ENCODE measurements at regions not wholly inside any gene's neighbourhood (a gene's known extent, or its start where the extent isn't known, plus 50 kb on each side); places are given as distances from the start of the nearest gene placed in this dataset.

DNA sequence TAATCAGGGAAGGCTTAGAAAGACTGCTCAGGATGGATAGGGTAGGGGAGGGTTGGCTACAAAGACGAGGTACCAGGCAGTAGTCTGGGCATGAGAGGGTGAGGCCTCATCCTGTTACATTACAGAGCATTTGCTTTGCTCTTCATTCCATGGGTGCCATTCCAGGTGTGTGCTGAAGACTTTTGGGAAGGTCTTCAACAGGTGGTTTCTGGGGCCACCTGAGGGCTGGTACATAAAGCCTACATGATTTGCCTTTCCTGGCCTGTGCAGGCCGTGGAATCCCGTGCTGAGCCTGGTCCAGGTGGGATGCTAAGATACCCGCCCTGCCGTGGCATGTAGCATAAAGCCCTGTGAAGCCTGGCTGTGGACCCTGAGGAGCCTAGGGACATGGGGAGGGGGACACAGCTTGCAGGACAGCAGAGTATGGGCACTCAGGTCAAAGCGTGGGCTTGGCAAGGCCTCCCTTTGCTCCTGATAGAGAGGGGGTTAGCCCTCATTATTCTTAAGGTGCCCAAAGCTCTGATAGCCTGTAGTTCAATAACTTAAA, 55.6 kb upstream of the ZNF536 start:
- Mint-ChIP-seq H3K27me3 (ENCODE audit: unreplicated experiment) (peaks cover 1% of the 10 kb centered on the region), H3K9me3 (ENCODE audit: unreplicated experiment) (no peaks in the 10 kb centered on the region), H3K4me1 (ENCODE audit: unreplicated experiment) (no peaks in the 10 kb centered on the region), H3K27ac (ENCODE audit: unreplicated experiment) (no peak overlapping the region), H3K4me3 (ENCODE audit: unreplicated experiment) (no peak overlapping the region), H3K36me3 (ENCODE audit: low read depth, unreplicated experiment) (no peaks in the 10 kb centered on the region)
- TF ChIP-seq, protein P1, sequence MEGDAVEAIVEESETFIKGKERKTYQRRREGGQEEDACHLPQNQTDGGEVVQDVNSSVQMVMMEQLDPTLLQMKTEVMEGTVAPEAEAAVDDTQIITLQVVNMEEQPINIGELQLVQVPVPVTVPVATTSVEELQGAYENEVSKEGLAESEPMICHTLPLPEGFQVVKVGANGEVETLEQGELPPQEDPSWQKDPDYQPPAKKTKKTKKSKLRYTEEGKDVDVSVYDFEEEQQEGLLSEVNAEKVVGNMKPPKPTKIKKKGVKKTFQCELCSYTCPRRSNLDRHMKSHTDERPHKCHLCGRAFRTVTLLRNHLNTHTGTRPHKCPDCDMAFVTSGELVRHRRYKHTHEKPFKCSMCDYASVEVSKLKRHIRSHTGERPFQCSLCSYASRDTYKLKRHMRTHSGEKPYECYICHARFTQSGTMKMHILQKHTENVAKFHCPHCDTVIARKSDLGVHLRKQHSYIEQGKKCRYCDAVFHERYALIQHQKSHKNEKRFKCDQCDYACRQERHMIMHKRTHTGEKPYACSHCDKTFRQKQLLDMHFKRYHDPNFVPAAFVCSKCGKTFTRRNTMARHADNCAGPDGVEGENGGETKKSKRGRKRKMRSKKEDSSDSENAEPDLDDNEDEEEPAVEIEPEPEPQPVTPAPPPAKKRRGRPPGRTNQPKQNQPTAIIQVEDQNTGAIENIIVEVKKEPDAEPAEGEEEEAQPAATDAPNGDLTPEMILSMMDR (IDR thresholded peaks at IDR 0.05; ENCODE audit: unreplicated experiment): no peak
- no peak for DNase-seq (ENCODE audit: low spot score)

DNA sequence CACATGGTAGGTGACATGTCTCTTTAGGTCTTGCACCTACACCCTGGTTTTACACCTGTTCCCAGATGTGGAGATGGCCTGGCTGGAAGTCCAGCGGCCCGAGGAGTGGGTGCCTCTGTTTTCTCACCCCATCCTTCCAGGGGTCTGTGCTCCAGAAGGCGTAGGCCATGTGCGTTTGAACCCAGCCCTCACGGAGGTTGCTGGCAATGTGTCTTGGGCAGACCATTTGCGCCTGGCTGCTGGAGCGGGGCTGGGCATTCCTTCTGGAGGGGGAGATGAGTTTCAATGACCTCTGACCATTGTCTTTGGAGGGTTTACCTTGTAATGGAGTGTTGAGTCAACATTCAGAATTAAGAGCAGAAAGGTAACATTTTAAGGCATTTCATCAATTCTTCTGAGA, 54.8 kb upstream of the ZNF536 start:
- H3K4me1 Mint-ChIP-seq (ENCODE audit: unreplicated experiment): peaks cover 3% of the 10 kb centered on the region
- no peaks in the 10 kb centered on the region for H3K9me3 Mint-ChIP-seq (ENCODE audit: unreplicated experiment)
- TF ChIP-seq, protein P1 (IDR thresholded peaks at IDR 0.05; ENCODE audit: unreplicated experiment): no peak
- no peak for DNase-seq (ENCODE audit: low spot score)
- H3K27ac Mint-ChIP-seq (ENCODE audit: unreplicated experiment): no peak overlapping the region
- no peaks in the 10 kb centered on the region for H3K36me3 Mint-ChIP-seq (ENCODE audit: low read depth, unreplicated experiment)
- peaks cover 1% of the 10 kb centered on the region for H3K27me3 Mint-ChIP-seq (ENCODE audit: unreplicated experiment)
- no peak overlapping the region for H3K4me3 Mint-ChIP-seq (ENCODE audit: unreplicated experiment)

DNA sequence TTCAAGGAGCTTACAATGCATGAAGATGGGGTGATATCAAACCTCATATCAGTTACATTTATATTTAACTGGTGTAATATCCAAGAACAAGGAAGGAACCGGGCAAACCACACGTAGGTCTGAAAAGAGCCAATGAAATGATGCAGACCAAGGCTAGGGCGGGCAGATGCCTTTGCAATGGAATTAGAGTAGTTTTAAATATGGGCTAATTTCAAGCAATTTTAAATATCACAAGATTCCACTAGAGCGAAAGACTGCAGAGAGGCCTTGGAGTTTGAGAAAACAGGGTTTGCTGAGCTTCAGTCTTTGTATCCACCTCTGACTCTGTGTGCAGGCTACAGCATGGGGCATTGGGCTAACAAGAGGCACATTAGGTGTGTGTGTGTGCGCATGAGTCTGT, 53.9 kb upstream of the ZNF536 start:
- TF ChIP-seq, protein P1 (IDR thresholded peaks at IDR 0.05; ENCODE audit: unreplicated experiment): no peak
- Mint-ChIP-seq H3K27ac (ENCODE audit: unreplicated experiment) (no peak overlapping the region), H3K4me1 (ENCODE audit: unreplicated experiment) (peaks cover 11% of the 10 kb centered on the region), H3K4me3 (ENCODE audit: unreplicated experiment) (no peak overlapping the region), H3K27me3 (ENCODE audit: unreplicated experiment) (peaks cover 1% of the 10 kb centered on the region), H3K36me3 (ENCODE audit: low read depth, unreplicated experiment) (no peaks in the 10 kb centered on the region), H3K9me3 (ENCODE audit: unreplicated experiment) (no peaks in the 10 kb centered on the region)
- no peak for DNase-seq (ENCODE audit: low spot score)

DNA sequence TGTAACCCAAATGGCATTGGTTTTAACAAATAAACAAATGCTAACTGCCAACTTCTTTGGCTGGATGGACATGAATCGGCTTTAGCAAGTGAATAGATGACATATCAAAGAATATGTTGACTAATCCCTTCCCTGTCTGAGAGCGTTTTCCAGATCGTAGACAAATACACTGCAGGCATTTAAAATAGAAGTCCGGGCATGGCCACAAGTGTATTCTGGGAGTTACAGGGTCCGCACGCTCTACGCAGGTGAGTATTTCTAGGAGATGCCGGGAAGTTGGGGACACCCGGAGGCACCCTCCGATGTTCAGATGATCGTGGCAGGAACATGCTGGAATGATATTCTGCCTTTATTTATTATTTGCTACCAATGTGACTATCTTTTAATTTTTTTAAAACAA, 53.2 kb upstream of the ZNF536 start:
- Mint-ChIP-seq H3K27me3 (ENCODE audit: unreplicated experiment) (peaks cover 1% of the 10 kb centered on the region), H3K9me3 (ENCODE audit: unreplicated experiment) (no peaks in the 10 kb centered on the region), H3K4me3 (ENCODE audit: unreplicated experiment) (no peak overlapping the region), H3K36me3 (ENCODE audit: low read depth, unreplicated experiment) (peaks cover under 1% of the 10 kb centered on the region), H3K4me1 (ENCODE audit: unreplicated experiment) (peaks cover 11% of the 10 kb centered on the region), H3K27ac (ENCODE audit: unreplicated experiment) (no peak overlapping the region)
- DNase-seq (ENCODE audit: low spot score): no peak
- TF ChIP-seq, protein P1 (IDR thresholded peaks at IDR 0.05; ENCODE audit: unreplicated experiment): no peak

DNA sequence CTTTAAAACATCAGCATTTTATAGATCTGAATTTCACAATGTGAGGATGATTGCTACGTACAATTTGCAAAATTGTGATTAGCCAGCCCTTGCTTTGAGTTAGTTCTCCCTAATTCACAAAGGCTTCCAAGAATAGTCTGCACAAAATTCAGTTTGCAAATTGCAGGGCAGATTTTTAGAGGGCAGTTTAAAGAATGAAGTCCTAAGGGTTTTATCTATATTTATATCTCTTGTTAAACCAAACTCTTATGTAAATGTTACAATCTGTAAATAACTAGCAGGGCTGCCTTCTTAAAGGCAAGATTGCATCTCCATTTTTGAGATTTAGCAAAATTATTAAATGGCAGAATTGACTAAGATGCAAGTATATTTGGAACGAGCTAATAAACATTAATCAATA, 52.8 kb upstream of the ZNF536 start:
- Mint-ChIP-seq H3K4me1 (ENCODE audit: unreplicated experiment) (peaks cover 11% of the 10 kb centered on the region), H3K4me3 (ENCODE audit: unreplicated experiment) (no peak overlapping the region), H3K27ac (ENCODE audit: unreplicated experiment) (no peak overlapping the region)

More for the DNA sequence above, 52.8 kb upstream of the ZNF536 start:
- peaks cover 4% of the 10 kb centered on the region for H3K36me3 Mint-ChIP-seq (ENCODE audit: low read depth, unreplicated experiment)
- no peak for DNase-seq (ENCODE audit: low spot score)
- H3K27me3 Mint-ChIP-seq (ENCODE audit: unreplicated experiment): peaks cover 1% of the 10 kb centered on the region
- no peaks in the 10 kb centered on the region for H3K9me3 Mint-ChIP-seq (ENCODE audit: unreplicated experiment)
- TF ChIP-seq, protein P1 (IDR thresholded peaks at IDR 0.05; ENCODE audit: unreplicated experiment): no peak
